GM10248 (cell line): ENCODE measurements at regions not wholly inside any gene's neighbourhood (a gene's known extent, or its start where the extent isn't known, plus 50 kb on each side); places are given as distances from the start of the nearest gene placed in this dataset.

Source experiments
- CTCF ChIA-PET: fragments of 300-600 bp; sonication (Branson Sonifier 250); formaldehyde crosslinking; extraction: SDS; loops from one replicate; lab custom pipeline; 2021; ENCODE audit warnings: antibody characterized with exemption; lab: Yijun Ruan, JAX
- POLR2A ChIA-PET: fragments of 350-650 bp; sonication (Branson Sonifier 250); formaldehyde crosslinking; extraction: SDS; loops from one replicate; lab custom pipeline; 2020; ENCODE audit warnings: antibody characterized with exemption; lab: Yijun Ruan, JAX
- DNase-seq: peaks from one replicate; pipeline ENCODE4 v3.0.0; 2012; ENCODE audit errors: extremely low spot score
- TF ChIP-seq, protein P1 (sequence below): IDR thresholded peaks from 2 replicates; pipeline ENCODE4 v1.5.1; 2012; ENCODE audit warnings: mild to moderate bottlenecking, low read depth; ENCODE audit errors: extremely low read depth, missing control alignments, control extremely low read depth

DNA sequence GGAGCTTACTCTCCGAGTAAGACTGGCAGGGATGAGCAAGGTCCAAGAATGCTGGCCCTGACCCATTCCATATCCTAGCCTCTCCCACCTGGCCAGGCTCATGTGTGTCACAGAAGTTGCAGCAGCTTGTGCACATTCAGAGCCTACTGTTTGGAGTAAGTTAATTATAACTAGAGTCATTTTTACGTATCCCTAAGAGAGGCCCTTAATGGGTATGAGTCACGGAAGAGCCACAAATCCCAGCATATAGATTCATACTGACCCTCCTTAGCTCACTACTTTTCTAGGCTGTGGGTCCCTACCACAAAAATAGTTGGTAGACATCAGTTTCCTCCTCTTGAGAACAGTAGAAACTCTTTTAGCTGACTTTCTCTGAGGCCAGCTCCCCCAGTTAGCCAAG, 118.3 kb upstream of the FRG1 start:
- CTCF ChIA-PET = interaction anchor here (0.9 to 3.5 kb wide), 3 partner anchors 10 to 1294 kb away, joined by 3 to 13 read pairs (median 5); no protein-coding TSS in a partner anchor
- DNase-seq = no peak
- TF ChIP-seq, protein P1, sequence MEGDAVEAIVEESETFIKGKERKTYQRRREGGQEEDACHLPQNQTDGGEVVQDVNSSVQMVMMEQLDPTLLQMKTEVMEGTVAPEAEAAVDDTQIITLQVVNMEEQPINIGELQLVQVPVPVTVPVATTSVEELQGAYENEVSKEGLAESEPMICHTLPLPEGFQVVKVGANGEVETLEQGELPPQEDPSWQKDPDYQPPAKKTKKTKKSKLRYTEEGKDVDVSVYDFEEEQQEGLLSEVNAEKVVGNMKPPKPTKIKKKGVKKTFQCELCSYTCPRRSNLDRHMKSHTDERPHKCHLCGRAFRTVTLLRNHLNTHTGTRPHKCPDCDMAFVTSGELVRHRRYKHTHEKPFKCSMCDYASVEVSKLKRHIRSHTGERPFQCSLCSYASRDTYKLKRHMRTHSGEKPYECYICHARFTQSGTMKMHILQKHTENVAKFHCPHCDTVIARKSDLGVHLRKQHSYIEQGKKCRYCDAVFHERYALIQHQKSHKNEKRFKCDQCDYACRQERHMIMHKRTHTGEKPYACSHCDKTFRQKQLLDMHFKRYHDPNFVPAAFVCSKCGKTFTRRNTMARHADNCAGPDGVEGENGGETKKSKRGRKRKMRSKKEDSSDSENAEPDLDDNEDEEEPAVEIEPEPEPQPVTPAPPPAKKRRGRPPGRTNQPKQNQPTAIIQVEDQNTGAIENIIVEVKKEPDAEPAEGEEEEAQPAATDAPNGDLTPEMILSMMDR = no peak
- POLR2A ChIA-PET = no interaction called here

DNA sequence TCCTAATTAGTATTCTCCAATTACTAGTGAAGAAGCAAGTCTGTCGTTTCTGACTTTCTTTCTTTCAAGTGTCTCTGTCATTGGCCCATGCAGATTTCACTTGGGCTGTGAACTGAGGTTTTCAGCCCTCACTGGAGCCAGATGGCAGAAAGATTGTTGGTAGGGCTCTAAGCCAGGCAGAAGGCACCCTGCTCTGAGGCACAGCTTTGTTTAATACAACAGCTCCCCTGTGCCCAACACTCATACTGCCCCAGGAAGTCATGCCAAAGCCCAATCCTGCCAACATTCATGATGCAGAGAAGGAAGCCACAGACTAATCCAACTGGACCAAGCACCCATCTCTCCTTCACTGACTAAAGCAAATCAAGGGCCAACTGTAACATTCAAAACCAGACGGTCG, 117.1 kb upstream of the FRG1 start:
- ChIA-PET POLR2A (no interaction called here), CTCF (interaction anchor here (3.5 kb wide), 1 partner anchor 31 kb away, joined by 13 read pairs; no protein-coding TSS in a partner anchor)
- TF ChIP-seq, protein P1 = no peak
- no peak for DNase-seq

DNA sequence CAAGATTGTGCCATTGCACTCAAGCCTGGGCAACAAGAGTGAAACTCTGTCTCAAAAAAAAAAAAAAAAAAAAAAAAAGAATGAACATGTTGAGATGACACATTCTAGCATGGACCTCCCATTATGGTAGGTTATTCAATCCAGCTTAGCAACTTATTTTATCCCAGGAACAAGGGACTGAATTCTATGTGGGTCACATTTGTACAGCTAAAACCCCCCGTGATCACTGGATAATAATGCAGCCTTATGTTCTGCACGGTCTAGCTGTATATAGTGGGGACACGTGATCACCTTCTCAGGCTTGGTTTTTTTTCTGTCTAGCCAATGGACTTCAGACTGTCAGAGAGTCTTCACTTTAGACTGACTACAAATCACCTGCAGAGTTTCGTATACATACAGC, 115.2 kb upstream of the FRG1 start:
- ChIA-PET CTCF (interaction anchor here (1.0 kb wide), 1 partner anchor 8 kb away, joined by 3 read pairs; no protein-coding TSS in a partner anchor), POLR2A (no interaction called here)
- DNase-seq = no peak
- TF ChIP-seq, protein P1 = no peak

DNA sequence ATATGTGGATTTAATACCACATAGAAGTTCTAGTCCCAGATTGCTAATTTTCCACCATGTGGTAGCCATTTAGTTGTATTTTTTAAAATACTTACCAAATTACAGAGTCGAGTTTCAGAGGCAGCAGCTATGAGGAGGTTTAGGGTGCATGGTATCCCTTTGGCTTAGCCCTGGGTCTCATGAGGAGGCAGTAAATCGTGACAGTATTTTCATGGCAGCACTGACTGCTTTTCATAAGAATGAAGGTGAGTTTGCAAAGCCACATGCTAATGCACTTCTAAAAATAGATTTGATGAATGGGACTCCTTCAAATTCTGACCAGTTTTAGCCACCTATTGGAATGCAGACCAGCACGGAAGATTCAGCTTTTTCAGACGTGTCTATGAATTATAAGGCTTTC, 114.0 kb upstream of the FRG1 start:
- ChIA-PET POLR2A (no interaction called here), CTCF (no interaction called here)
- TF ChIP-seq, protein P1 = no peak

DNA sequence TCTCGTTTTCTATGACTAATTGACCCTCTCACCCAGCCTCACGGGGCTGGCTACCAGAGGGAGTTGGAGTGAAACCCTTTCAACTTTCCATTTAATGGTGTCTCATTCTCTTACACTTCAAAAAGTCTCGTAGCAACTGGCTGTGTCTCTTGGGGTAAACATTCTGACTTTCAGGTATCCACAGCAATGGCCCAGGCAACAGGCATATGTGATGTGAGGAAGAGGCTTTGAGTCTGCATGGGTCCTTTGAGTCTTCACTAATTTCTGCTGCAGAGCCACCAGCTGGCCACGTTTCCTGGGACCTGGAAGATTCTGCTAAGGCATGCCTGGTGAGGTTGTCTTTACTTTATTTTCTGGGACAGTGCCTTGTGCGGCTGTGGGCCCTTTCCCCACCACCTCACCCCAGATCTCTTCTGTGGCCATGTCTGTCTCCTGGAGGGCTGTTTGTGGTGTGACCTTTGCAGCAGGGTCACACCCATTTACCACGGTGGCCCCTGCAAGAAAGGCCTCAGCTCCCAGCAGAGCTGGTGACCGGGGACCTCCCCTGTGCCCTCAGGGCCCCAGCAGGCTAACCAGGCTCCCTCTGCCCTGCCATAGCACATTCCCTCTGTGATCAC, 112.5 kb upstream of the FRG1 start:
- TF ChIP-seq, protein P1 = no peak
- ChIA-PET POLR2A (no interaction called here), CTCF (no interaction called here)
- DNase-seq = no peak

More for the DNA sequence above, 114.0 kb upstream of the FRG1 start:
- DNase-seq = no peak

DNA sequence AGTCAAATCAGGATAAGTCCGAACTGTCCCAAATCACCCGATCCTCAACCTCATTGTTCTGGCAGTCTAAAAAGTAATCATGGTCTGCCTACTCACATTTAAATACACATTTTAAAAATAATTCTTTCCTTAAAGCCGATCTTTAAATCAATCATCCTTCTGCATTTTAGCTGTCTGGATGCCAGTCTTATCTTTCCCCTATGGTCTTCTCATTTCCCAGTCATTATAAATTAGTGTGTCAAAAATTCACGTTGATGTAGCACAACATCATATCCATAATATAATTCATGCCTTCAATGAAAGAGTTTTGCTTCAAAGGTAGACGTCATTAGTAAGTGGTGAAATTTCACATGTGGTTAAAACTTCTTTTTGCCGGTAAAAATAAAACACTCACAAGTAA, 108.1 kb upstream of the FRG1 start:
- CTCF ChIA-PET = interaction anchor here (1.3 kb wide), 1 partner anchor 10 kb away, joined by 5 read pairs; no protein-coding TSS in a partner anchor
- no peak for DNase-seq
- TF ChIP-seq, protein P1 = no peak
- POLR2A ChIA-PET = no interaction called here
